Testis (tissue), 2 donors: ENCODE measurements at regions not wholly inside any gene's neighbourhood (a gene's known extent, or its start where the extent isn't known, plus 50 kb on each side); places are given as distances from the start of the nearest gene placed in this dataset.

Experiments
- DNase-seq: peaks from one replicate; pipeline ENCODE4 v3.0.0-alpha.2; 2019
- H3K27ac ChIP-seq, 2 donors: fragments of 200-600 bp; sonication (generic); one replicate each; pipeline ENCODE4 v1.5.1; 2019
- H3K27me3 ChIP-seq: fragments of 200-600 bp; sonication (generic); one replicate; pipeline ENCODE4 v1.5.1; 2019
- H3K36me3 ChIP-seq: fragments of 200-600 bp; sonication (generic); one replicate; pipeline ENCODE4 v1.5.1; 2017; ENCODE audit warnings: low read depth; ENCODE audit errors: missing control alignments
- H3K4me1 ChIP-seq: fragments of 200-600 bp; sonication (generic); one replicate; pipeline ENCODE4 v1.5.1; 2019
- H3K4me3 ChIP-seq, 2 donors: fragments of 200-600 bp; sonication (generic); one replicate each; pipeline ENCODE4 v1.5.1; 2017 to 2019
- H3K9me3 ChIP-seq: fragments of 200-600 bp; sonication (generic); one replicate; pipeline ENCODE4 v1.5.1; 2017
- POLR2A ChIP-seq: fragments of 450-650 bp; IDR thresholded peaks from one replicate; pipeline ENCODE4 v1.6.1; 2017; ENCODE audit warnings: antibody characterized with exemption, mild to moderate bottlenecking, moderate library complexity
- WGBS, 2 donors: methylation state at CpG; one replicate each; pipeline ENCODE4 v1.1.5; 2018; 5-methylcytosine and 5-hydroxymethylcytosine counted together
- intact Hi-C: fragments of 100-400 bp; cut with DNase I; formaldehyde crosslinking; loops from one replicate; pipeline ENCODE4 v1.15.1; 2023; ENCODE audit warnings: low total_unique reads
- TF ChIP-seq, protein P1 (sequence below), 3 experiments: fragments of 450-650 bp in 2 of 3; fragments of 200-600 bp in 1 of 3; sonication (generic) in 1 of 3; IDR thresholded peaks; one replicate each; pipeline ENCODE4 v1.5.1; 2016 to 2019; ENCODE audit warnings: antibody characterized with exemption in 3 of 3, mild to moderate bottlenecking in 2 of 3, moderate library complexity in 1 of 3

DNA sequence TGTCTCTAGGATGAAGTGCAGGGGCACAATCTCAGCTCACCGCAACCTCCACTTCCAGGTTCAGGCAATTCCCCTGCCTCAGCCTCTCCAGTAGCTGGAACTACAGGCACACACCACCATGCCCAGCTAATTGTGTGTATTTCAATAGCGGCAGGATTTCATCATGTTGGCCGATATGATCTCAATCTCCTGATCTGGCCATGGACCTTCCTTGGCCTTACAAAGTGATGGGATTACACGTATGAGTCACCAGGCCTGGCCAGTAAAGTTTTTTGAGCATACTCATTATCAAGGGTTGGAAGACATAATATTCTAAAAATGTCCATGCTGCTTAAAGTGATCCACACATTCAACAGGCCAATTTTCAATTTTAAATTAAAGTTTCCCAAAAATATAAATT is 914.4 kb upstream of the TSPY4 start:
- DNase-seq: no peak
- Histone ChIP-seq H3K4me1 (no peaks in the 10 kb centered on the region), H3K27ac (no peak overlapping the region), H3K27me3 (no peaks in the 10 kb centered on the region), H3K9me3 (no peaks in the 10 kb centered on the region), H3K36me3 (no peaks in the 10 kb centered on the region), H3K4me3 (no peak overlapping the region)
- intact Hi-C loops: no loop called here
- TF ChIP-seq POLR2A: no peak
- TF ChIP-seq, protein P1, sequence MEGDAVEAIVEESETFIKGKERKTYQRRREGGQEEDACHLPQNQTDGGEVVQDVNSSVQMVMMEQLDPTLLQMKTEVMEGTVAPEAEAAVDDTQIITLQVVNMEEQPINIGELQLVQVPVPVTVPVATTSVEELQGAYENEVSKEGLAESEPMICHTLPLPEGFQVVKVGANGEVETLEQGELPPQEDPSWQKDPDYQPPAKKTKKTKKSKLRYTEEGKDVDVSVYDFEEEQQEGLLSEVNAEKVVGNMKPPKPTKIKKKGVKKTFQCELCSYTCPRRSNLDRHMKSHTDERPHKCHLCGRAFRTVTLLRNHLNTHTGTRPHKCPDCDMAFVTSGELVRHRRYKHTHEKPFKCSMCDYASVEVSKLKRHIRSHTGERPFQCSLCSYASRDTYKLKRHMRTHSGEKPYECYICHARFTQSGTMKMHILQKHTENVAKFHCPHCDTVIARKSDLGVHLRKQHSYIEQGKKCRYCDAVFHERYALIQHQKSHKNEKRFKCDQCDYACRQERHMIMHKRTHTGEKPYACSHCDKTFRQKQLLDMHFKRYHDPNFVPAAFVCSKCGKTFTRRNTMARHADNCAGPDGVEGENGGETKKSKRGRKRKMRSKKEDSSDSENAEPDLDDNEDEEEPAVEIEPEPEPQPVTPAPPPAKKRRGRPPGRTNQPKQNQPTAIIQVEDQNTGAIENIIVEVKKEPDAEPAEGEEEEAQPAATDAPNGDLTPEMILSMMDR (IDR thresholded peaks at IDR 0.05): no peak
- 71 to 80% methylated on average over 3 to 4 of the region's 4 CpGs for WGBS, 2 donors

GRCh38 chrY:8426433-8426832 is 910.8 kb upstream of the TSPY4 start:
- intact Hi-C loops: no loop called here
- TF ChIP-seq, protein P1 (IDR thresholded peaks at IDR 0.05): no peak
- TF ChIP-seq POLR2A: no peak
- H3K4me3 ChIP-seq: no peak overlapping the region
- H3K4me1 ChIP-seq: no peaks in the 10 kb centered on the region
- DNase-seq: no peak
- no peak overlapping the region for H3K27ac ChIP-seq
- no peaks in the 10 kb centered on the region for H3K27me3 ChIP-seq
- H3K9me3 ChIP-seq: no peaks in the 10 kb centered on the region
- H3K36me3 ChIP-seq: no peaks in the 10 kb centered on the region

DNA sequence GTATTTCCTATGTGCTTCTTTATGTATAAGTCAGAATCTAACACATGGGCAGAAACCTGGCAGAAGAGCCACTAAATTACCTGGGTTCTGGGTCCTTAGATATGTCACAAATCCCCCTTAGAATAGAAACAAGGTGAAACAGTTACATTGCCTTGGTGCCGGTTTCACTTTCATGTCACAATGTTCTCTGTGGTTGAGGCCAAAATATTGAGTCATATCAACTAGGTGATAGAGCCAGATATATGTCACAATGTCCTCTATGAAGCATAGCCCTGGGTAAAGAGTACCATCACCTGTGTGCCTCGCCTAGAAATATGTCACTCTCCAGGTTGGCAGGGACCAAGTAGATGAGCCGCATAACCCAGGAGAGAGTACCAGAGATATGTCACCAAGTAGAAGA is 899.8 kb upstream of the TSPY4 start:
- WGBS, 2 donors: 49 to 68% methylated on average over 3 of the region's 3 CpGs
- Histone ChIP-seq H3K9me3 (no peaks in the 10 kb centered on the region), H3K4me3 (no peak overlapping the region), H3K27ac (no peak overlapping the region), H3K36me3 (no peaks in the 10 kb centered on the region), H3K27me3 (no peaks in the 10 kb centered on the region), H3K4me1 (no peaks in the 10 kb centered on the region)
- no peak for TF ChIP-seq POLR2A
- TF ChIP-seq, protein P1 (IDR thresholded peaks at IDR 0.05): no peak
- intact Hi-C loops: no loop called here
- DNase-seq: no peak

DNA sequence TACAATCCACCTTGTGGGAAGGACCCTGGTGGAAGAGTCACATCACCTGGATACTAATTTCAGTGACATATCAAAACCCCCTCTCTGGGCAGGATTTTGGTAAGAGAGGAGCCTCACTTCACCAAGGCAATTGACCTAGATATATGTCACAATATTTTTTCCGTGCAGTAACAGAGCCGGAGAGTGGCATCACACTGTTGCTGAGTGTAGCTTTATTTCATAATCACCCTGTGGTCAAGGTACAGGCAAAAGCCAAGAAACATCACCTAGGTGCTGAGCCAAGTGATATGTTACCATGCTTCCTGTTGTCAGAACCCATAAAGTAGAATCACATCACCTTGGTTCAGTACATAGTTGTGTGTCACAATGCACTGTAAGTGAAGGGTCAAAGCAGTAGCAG is 895.2 kb upstream of the TSPY4 start:
- Histone ChIP-seq H3K27ac (no peak overlapping the region), H3K4me1 (no peaks in the 10 kb centered on the region), H3K27me3 (no peaks in the 10 kb centered on the region), H3K9me3 (no peaks in the 10 kb centered on the region), H3K4me3 (no peak overlapping the region), H3K36me3 (no peaks in the 10 kb centered on the region)
- intact Hi-C loops: no loop called here
- no peak for DNase-seq
- no peak for TF ChIP-seq POLR2A
- TF ChIP-seq, protein P1 (IDR thresholded peaks at IDR 0.05): no peak
- WGBS, 2 donors: 86% methylated on average over 2 of the region's 2 CpGs; no CpG with 5 or more reads in 1 of the 2 donors

DNA sequence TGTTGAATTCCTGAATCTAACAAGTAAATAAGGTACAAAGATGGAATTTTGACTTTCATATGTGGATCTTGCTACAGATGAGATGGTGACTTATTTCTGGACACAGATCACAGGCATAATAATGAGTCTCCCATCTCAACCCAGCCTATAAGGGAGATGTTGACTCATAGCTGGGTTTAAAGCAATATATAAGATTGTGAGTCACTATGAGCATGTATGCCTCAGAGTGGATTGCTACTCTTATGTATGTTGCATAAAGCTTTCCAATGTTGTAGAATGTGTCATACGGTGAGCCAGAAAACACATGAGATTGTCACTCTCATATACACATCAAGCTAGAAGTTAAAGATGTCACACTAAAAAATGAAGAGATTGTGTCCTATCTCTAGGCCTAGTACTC is 884.3 kb upstream of the TSPY4 start:
- Histone ChIP-seq H3K36me3 (no peaks in the 10 kb centered on the region), H3K4me1 (no peaks in the 10 kb centered on the region), H3K27me3 (no peaks in the 10 kb centered on the region), H3K27ac (no peak overlapping the region), H3K4me3 (no peak overlapping the region), H3K9me3 (no peaks in the 10 kb centered on the region)
- no peak for DNase-seq
- 75 to 90% methylated on average over 1 of the region's 1 CpG for WGBS, 2 donors
- intact Hi-C loops: no loop called here
- TF ChIP-seq, protein P1 (IDR thresholded peaks at IDR 0.05): no peak
- no peak for TF ChIP-seq POLR2A
